GM12891 (cell line): ENCODE measurements at regions not wholly inside any gene's neighbourhood (a gene's known extent, or its start where the extent isn't known, plus 50 kb on each side); places are given as distances from the start of the nearest gene placed in this dataset.

ENCODE experiments used
- PAX5 ChIP-seq: IDR thresholded peaks from 2 replicates; pipeline ENCODE4 v1.6.1; 2011; ENCODE audit warnings: low read length, moderate library complexity, mild to moderate bottlenecking; ENCODE audit not compliant: insufficient read depth, severe bottlenecking
- POLR2A ChIP-seq: IDR thresholded peaks from 2 replicates; pipeline ENCODE4 v1.6.1; 2011; ENCODE audit warnings: low read depth, low read length, control low read depth
- POLR2AphosphoS5 ChIP-seq: IDR thresholded peaks from 2 replicates; pipeline ENCODE4 v1.6.1; 2011; ENCODE audit warnings: low read depth, low read length, control low read depth
- SPI1 ChIP-seq: IDR thresholded peaks from 2 replicates; pipeline ENCODE4 v1.6.1; 2011; ENCODE audit warnings: low read depth, low read length, control low read depth

GRCh38 chr2:239801404-239802184, 223.5 kb downstream of the NDUFA10 start:
- TF ChIP-seq POLR2A: no peak
- TF ChIP-seq POLR2AphosphoS5: no peak
- TF ChIP-seq PAX5: no peak
- TF ChIP-seq SPI1: no peak
